ENCODE measurements at regions not wholly inside any gene's neighbourhood (a gene's known extent, or its start where the extent isn't known, plus 50 kb on each side); places are given as distances from the start of the nearest gene placed in this dataset.

- TF ChIP-seq, protein P1, sequence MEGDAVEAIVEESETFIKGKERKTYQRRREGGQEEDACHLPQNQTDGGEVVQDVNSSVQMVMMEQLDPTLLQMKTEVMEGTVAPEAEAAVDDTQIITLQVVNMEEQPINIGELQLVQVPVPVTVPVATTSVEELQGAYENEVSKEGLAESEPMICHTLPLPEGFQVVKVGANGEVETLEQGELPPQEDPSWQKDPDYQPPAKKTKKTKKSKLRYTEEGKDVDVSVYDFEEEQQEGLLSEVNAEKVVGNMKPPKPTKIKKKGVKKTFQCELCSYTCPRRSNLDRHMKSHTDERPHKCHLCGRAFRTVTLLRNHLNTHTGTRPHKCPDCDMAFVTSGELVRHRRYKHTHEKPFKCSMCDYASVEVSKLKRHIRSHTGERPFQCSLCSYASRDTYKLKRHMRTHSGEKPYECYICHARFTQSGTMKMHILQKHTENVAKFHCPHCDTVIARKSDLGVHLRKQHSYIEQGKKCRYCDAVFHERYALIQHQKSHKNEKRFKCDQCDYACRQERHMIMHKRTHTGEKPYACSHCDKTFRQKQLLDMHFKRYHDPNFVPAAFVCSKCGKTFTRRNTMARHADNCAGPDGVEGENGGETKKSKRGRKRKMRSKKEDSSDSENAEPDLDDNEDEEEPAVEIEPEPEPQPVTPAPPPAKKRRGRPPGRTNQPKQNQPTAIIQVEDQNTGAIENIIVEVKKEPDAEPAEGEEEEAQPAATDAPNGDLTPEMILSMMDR (conservative IDR thresholded peaks at IDR 0.05), result no peak
- H3K4me2 ChIP-seq (ENCODE audit: insufficient read depth, insufficient read length, low read length), result no peak overlapping the region
- no peak overlapping the region for H3K18ac ChIP-seq (ENCODE audit: insufficient read length, low read depth, low read length)
- H3K79me1 ChIP-seq (ENCODE audit: insufficient read depth, low read depth, low read length, poor library complexity, severe bottlenecking), result no peaks in the 10 kb centered on the region
- no peaks in the 10 kb centered on the region for H3K4me1 ChIP-seq (ENCODE audit: insufficient read depth, low read length)
- H2BK5ac ChIP-seq (ENCODE audit: insufficient read length, low read length), result no peak overlapping the region
- peaks cover 22 to 28% of the 10 kb centered on the region in 2 experiments for H3K4me1 Mint-ChIP-seq
- no peak overlapping the region for H2AK5ac ChIP-seq (ENCODE audit: insufficient read length, low read length)
- H3K23me2 ChIP-seq (ENCODE audit: insufficient read length, low read depth, low read length, poor library complexity, severe bottlenecking), result no peaks in the 10 kb centered on the region
- H4K91ac ChIP-seq (ENCODE audit: insufficient read length, low read depth, low read length), result no peak overlapping the region
- no peak overlapping the region for H2BK12ac ChIP-seq (ENCODE audit: insufficient read length, low read depth, low read length)
- H2BK15ac ChIP-seq (ENCODE audit: low read depth, low read length), result no peak overlapping the region
- no CpG with 5 or more reads among the region's 2 CpGs for WGBS (ENCODE audit: extremely low coverage, insufficient read length, low lambda C conversion rate)
- H3K23ac ChIP-seq (ENCODE audit: insufficient read length, low read depth, low read length), result no peak overlapping the region
- no peak overlapping the region for H3K56ac ChIP-seq (ENCODE audit: insufficient read length, low read depth, low read length)
- H4K20me1 ChIP-seq (ENCODE audit: control insufficient read depth, insufficient read depth, insufficient read length), result no peaks in the 10 kb centered on the region
- H3K9me3 ChIP-seq (ENCODE audit: control insufficient read depth, low read depth, low read length), result no peaks in the 10 kb centered on the region
- no peak overlapping the region for H4K5ac ChIP-seq (ENCODE audit: insufficient read length, low read depth, low read length)
- H3K9me3 Mint-ChIP-seq, result peaks cover 6% of the 10 kb centered on the region in 2 experiments
- no peak for DNase-seq
- no peak overlapping the region for H3T11ph ChIP-seq (ENCODE audit: low read length)
- no peak overlapping the region for H2BK20ac ChIP-seq (ENCODE audit: low read depth, low read length, poor library complexity, severe bottlenecking)
- H4K8ac ChIP-seq (replicated peaks; ENCODE audit: insufficient read length, low read depth, low read length), result no peak overlapping the region
- H3K36me3 Mint-ChIP-seq (ENCODE audit: insufficient read depth in 1 of 3, low read depth in 3 of 3), result peaks cover 2 to 7% (median 5%) of the 10 kb centered on the region in 3 experiments; a peak in 5 of 7 replicates
- H2AFZ ChIP-seq (ENCODE audit: low read length), result no peak overlapping the region
- H3K4ac ChIP-seq (ENCODE audit: low read depth, low read length), result no peak overlapping the region
- no peaks in the 10 kb centered on the region for H3K79me2 ChIP-seq (ENCODE audit: insufficient read depth, low read length)
- no peak overlapping the region for H3K27ac Mint-ChIP-seq
- no peaks in the 10 kb centered on the region for H3K27me3 ChIP-seq (ENCODE audit: insufficient read depth, low read length)
- H3K4me3 Mint-ChIP-seq, result no peak overlapping the region
- no peak overlapping the region for H2BK120ac ChIP-seq (ENCODE audit: low read depth, low read length, poor library complexity, severe bottlenecking)
- no peak overlapping the region for H3K27ac ChIP-seq (ENCODE audit: insufficient read length, low read depth, low read length)
- no peak overlapping the region for H3K14ac ChIP-seq (ENCODE audit: insufficient read depth, low read length)
- no peaks in the 10 kb centered on the region for H3K27me3 Mint-ChIP-seq (ENCODE audit: low read depth)
- H3K9ac ChIP-seq (ENCODE audit: extremely low read depth, insufficient read length, low read length), result no peak overlapping the region
Measured at GRCh38 chr9:80156756-80157472, 585.1 kb downstream of the TLE4 start.

Data from H9 (cell line).